GM19238 (cell line): ENCODE measurements at regions not wholly inside any gene's neighbourhood (a gene's known extent, or its start where the extent isn't known, plus 50 kb on each side); places are given as distances from the start of the nearest gene placed in this dataset.

Experiments used
- DNase-seq: peaks from one replicate; pipeline ENCODE4 v3.0.0; 2011; ENCODE audit warnings: low spot score; ENCODE audit not compliant: insufficient read length

DNA sequence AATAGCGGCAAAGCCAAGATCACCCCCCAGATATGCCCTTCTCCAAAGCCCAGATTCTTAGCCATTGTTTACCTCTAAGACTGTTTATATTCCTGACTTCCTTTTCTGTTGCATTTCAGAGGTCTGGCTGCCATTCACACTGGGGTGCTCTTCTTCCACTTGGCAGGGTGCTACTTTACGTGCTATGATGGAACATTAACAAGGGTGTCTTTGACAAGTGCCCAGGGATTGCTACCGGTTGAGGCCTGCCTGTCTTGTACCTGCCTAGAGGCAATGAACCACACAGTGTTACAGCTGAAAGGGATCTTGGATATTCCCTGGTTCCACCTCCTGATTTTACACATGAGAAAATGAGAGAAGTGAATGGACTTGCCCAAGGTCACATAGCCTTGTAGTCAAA is 352.1 kb upstream of the KIF2A start:
- no peak for DNase-seq

DNA sequence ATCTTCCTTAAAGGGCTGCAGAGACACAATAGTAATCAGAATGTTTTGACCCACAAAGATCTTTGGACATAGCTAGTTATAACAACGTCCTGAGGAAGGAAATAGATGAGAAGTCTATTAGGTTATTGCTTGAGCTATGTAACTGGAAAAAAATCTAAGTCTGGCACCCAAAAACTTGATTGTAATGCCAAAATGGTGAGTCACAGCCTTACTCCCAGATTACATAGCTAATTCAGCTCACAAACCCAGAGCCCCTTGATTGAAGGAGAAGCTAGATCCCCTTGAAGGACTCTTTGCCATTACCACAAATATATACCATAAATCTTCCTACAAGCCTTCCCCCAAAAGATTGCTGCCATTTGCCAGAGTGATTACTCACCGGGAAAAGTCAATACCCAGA is 341.8 kb upstream of the KIF2A start:
- no peak for DNase-seq

DNA sequence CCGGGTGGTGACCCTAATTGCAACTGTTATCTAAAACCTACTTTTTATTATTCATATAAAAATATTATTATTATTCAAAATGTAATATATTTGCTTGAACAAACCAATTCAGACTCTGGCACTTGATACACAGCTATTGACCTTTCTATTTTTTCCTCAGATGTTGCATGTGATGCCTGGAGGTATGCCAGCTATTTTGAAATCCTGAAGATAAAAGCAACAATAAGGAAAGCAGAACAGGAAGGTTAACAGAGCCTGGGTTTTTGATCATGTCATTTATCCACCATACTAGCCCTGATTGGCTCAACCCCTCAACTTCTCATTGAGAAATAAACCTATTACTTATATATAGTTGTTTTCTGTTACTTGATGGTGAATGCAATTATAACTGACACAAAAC is 340.9 kb upstream of the KIF2A start:
- DNase-seq, result no peak

DNA sequence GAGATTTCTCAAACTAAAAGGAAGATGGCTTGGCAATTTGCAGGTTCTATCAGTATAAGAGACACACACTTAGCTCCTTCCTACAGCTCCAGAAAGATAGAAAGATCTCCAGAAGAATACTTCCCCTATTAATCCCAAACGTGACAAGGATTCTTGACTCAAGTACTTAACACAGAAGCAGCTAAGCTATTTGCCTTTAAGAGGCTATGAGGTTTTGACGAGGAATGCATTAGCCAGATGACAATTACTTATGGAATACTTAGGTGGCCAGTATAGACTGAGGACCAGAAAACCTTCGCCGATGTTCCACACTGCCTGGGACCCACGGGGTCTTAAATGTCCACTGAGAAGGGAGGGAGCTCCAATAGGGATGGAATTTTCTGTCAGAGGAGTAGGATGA is 340.5 kb upstream of the KIF2A start:
- no peak for DNase-seq

DNA sequence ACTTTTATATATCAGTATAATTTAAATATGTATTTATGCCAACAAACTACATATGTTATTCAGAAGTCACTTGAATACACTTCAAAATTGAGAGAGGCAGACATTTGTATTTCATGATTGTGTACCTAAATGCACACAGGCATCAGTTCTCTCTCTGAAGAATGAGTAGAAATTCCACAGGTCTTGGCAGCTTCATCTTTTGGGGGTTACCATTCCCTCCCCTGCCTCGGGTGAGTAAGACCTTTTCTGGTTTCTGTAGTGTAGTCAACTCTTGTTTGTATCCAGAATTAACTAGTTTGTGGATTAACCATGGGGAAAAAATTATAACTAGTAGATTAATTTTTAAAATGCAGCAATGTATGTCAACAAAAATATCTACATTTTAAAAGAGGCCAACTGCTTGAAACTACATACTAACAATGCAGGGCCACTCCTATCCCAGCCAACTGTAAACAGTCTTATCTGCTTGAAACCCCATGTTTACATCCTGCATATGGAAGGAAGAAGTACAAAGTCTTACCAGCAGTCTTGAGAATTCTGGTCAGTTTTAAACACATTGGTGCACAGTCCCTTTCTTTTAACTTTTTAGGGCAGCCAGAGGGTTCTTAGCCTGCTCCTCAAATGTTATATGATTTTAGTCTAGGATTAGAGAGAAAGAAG is 339.6 kb upstream of the KIF2A start:
- DNase-seq, result no peak

DNA sequence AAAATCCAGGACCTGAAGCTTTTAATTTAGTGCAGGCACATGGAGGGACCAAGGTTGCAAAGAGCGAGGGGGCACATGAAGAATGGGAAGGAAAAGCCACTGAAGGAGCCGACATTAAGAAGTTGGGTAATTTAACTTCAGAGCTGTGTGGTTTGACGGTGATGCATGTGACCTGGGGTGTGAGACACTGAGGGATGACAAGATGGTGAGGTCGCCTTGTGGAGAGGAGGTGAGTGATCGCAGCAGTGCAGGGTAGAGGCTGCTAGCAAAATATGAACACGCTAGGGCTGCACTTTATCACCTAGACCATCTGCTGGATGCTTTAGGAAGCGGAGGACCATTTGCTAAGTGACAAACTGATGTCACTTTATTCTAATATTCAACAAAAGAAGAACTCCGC is 339.0 kb upstream of the KIF2A start:
- DNase-seq, result no peak

DNA sequence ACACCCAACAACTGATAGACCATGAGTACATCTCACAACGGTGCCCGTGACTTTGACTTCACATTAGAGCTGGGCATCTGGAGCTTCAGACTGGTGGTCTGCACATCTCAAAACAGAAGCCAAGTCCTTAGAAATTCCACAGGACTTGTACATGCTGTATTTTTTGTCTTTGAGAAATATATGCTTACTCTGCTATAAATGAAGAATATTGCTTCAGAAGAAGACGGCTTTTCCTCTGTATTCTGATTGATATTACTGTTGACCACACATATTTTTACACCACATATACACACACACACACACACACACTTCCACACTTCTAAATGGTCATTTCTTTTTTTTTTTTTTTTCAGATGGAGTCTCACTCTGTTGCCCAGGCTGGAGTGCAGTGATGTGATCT is 338.3 kb upstream of the KIF2A start:
- no peak for DNase-seq

DNA sequence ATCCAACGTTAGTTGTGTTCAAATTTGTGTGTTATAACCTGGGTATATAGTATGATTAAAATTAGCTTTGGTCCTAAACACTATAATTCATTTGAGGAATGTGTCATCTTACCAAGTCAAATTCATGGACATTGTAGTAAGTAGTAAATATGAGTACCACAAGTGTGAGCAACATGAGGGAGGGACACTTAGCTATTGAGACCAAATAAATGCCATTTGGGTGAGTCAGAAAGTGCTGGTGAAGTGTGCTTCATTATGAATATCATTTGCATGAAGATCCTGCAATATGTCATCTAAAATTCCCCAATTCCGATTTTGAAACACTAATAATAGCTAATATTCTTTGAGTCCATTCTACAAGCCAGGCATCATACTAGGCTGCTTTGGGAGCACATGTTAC is 336.7 kb upstream of the KIF2A start:
- no peak for DNase-seq

DNA sequence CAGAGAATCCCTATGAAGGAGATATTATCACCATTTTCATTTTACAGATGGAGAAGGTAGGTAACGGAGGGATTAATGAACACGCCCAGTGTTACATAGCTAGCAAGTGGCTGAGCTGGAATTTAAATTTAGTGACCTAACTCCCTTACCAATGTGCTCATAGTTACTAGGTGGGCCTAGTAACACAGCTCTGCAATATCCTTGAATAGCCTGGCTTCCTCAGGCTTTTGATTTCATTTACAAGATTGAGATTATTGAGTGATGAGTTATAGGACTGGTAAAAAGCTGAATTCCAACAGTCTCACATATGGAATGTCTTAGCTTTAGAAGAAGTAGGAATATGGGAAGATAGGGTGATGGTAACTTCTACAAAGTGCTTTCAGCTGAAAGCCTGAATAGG is 336.3 kb upstream of the KIF2A start:
- no peak for DNase-seq

DNA sequence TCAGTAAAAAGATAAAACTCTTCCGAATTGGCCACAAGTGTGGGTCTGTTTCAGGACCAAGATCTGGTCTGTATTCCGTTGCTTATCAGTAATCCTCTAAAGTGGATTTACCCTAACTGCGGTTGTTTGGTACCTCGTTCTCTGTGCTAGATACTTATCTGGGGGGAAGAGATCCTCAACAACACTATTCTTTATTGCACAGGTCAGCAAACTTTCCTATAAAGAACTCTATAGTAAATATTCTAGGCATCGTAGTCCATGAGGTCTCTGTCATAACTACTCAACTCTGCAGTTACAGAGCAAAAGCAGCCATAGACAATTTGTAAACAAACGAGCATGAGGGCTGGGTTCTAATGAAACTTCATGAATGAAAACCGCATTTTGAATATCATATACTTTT is 335.8 kb upstream of the KIF2A start:
- DNase-seq, result no peak

DNA sequence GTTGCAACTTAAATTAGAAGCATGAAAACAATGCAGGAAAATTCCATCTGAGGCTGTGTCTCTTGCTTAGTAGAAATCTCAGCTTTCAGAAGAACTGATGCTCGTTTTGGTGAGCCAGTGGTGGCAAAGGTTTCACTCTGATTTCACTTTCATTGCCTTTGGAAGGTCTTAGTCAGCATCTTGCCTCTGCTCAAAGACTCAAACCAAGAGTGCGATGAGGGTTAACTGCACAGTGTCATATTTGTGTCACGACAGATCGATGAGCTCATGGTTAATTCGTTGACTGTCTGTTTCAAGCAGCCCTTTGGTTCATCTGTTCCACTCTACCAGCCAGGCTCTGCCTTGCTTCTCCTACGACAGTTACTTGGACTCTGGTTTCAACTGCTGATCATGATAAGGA is 331.3 kb upstream of the KIF2A start:
- DNase-seq, result no peak

DNA sequence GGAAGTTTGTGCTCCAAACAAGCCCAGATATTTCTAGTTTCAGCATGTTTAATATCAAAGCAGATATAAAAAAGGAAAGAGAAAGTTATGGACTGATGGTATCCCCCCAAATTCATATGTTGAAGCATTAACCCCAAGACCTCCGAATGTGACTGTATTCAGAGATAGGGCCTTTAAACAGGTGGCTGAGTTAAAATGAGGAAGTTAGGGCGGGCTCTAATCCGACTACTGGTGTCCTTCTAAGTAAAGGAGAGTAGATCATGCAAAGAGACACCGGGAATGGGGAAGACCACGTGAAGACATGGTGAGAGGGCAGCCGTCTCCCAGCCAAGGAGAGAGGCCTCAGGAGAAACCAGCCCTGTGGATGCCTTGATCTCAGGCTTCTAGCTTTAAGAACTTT is 324.1 kb upstream of the KIF2A start:
- no peak for DNase-seq

DNA sequence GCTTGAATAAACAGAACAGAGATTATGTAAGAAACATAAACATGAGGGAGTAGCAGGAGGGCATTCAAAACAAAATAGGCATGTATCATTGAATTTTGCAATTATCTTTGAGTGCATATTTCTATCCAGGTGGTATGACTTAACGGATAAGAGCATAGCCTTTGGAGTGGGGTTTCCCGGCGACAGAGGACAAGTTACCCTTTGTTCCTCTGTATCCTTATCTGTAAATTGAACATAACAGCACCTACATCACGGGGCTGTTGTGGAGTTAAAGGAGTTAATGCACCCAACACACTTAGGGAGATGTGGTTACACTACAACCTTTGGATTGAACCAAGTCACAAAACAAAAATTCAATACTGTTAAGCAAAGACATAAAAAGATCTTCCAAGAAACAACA is 314.6 kb upstream of the KIF2A start:
- no peak for DNase-seq

DNA sequence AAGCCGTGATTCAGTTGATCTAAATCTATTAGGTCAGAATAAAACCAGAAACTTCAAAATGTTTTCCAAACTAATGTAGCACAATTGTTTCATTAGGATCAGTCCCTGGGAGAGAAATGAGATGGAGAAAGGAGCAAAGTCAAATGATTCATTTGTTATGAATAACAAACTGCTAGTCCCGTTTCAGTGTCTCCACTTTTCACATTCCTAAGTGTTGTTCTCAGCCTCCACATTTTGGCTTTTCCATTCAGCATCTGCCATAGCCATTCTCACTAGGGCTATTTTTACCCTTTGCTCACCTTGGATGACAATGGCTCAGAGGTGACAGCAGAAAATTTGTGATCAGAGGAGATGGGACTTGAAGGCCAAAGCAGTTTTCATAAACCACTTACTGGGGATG is 314.1 kb upstream of the KIF2A start:
- DNase-seq, result no peak

DNA sequence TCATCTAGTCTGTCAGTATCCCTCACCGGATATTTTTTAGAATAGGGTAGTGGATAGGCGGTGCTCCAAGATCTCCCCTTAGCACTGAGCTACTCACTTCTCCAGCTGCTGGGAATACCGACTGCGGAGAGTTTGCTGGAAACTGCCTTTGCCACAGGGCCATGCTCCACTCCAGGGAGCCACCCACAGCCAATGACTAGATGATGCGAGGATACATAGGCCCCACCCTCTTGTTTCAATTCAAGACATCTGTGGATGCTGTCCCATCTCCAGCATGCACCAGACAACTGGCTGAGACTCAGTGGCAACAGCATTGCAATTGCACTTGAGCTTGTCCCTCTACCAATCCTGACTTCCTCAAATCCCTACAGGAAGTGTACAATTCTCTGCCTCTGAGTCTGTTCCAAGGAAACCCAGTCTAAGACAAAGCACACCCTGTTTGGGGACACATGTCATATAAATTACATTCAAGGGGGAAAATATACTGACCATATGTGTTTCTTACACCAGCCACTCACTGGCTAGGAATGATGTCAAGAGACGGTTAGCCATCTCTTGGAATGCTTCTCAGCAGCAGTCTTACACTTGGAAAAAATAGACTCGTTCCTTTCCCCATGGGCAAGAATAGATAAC is 312.6 kb upstream of the KIF2A start:
- no peak for DNase-seq

DNA sequence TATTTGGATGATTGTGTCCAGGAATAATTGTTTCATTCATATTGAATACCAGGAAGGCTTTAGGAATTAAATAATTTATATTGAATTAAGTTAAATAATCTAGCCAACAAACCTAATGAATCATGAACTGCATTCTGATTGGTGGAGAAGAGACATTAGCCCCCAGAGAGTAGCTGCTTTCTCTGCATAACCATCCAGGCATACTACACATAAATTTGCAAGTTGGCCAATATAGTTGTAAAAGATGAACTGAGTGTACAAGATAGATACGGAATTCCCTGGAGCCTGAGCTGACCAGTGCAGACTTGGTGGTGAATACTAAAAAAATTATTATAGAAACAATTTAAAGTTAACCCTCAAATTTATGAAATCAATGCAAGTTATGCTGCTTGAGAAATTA is 311.8 kb upstream of the KIF2A start:
- DNase-seq, result no peak

DNA sequence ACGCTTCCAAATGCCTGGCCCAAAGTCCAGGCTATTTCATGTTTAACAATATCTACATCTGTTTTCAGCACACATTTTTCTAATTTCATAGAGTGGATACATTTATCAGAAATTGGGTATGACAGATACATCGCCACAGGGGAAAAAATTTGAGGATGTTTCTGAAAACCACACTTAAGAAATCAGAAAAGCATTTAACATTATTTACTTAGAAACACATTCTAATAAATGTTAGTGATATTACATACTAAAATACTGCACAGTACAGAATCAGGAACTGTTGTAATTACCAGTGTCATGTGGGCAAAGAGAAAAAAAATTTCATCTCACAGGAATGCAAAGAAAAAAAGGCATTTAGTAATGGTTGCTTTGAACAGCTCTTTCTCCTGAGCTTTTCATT is 310.5 kb upstream of the KIF2A start:
- DNase-seq, result no peak

DNA sequence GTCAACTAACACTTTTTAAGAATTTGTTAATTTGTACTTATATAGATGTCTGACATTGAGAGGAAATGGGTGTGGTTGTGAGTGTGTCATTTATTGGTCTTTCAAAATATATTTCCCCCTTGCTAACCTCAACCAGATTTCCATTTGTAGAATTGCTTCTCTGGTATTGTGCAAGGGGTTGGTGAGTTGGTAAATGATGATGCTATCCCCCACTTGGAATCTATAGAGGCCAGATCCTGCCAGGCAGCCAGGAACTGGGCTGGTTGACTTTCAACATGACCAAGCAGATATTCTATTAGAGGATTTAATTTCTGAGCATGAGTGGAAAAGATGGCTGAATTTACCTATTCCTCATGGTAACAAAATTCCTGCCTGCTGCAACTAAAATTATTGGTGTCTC is 306.6 kb upstream of the KIF2A start:
- DNase-seq, result no peak

DNA sequence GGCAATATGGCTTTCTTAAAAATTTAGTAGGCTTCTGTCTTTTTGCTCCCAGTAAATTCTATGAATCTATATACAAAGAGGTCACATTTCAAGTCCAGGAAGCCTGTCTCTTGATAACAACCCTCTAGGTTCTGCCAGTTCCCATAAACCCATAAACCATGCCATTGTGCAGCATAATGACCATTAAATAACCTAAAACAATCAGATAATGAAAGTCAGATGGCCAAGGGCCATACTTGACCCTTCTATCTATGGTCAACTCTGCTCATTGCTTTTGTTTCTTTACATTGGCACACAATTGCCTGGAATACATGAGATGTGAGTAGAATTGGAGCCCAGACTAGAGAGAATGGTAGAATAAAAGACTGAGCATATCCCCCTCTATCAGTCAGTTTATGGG is 305.4 kb upstream of the KIF2A start:
- DNase-seq, result no peak

DNA sequence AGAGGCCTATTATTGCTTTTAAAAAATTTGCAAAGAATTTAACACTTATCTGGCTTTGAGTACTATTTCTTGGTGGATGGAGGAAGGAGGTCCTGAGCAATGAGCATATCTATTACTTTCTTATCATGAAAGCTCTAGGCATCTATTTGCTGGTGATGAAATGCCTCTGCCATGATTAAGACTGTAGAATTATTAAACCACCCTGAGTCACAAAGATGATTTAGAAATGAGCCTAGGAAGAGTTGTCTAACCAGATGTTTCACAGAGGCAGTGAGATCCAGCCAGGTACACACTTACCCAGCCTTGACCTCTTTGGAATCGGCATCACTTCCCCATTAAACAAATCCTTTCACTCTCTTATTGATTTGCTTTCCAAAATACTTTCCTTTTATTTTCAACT is 304.4 kb upstream of the KIF2A start:
- DNase-seq, result no peak

DNA sequence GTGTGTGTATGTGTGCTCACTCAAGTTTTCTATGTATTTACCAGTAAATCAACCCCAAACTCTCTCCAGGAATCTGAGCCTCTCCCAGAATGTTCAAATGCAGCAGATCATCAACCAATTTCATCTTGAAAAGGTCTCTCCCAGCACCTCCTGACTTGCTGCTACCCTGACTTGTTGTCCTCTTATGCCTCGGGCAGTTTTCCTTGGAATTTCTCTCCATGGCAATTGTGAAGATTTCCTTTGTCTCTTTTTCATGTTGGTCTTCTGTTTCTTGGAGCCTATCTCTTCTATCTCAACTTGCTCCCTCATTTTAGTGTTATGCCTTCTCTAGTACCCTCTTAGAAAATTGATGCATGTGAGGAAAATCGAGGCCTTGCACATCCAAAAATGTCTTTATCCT is 303.6 kb upstream of the KIF2A start:
- DNase-seq, result no peak

DNA sequence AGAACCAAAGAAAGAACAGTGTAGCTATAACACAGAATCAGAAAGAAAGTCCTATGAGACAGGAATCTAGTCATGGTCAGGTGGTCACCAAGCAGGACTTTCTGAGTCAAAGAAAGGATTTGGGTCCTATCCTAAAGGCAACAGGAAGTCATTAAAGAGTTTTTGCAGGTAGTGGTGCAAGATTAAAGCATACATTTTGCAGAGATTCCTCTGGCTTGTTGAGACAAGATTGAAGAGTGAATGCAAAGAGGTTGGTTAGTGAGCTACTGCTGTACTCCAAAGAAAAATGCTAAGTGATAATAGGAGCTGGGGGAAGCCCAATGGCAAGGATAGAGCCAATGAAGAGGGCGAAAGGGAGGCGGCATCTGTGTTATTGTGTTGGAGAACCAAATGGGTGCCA is 300.5 kb upstream of the KIF2A start:
- no peak for DNase-seq

DNA sequence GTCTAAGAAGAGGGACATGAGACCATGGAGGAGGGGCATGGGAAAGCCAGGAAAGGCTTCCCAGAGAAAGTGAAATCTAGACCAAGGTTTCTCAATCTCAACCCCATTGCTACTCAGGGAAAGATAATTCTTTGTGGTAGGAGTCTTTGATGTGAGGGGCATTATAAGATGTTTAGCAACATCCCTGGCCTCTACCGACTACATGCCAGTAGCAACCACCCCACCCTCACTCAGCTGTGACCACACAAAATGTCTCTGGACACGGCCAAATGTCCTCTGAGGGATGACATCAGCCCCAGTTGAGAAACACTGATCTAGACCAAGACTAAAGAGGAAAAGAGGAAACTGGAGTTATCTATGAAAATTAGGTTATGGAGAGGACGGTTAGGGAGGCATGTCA is 298.5 kb upstream of the KIF2A start:
- no peak for DNase-seq
